H1 (cell line): ENCODE measurements at regions not wholly inside any gene's neighbourhood (a gene's known extent, or its start where the extent isn't known, plus 50 kb on each side); places are given as distances from the start of the nearest gene placed in this dataset.

ENCODE experiments used
- CHD2 ChIP-seq: IDR thresholded peaks from 2 replicates; pipeline ENCODE4 v1.6.1; 2012; ENCODE audit warnings: low read length, improper control_type of control experiment
- EP300 ChIP-seq, 2 experiments: IDR thresholded peaks; 1 replicate in 1 of 2; 2 replicates in 1 of 2; pipeline ENCODE4 v1.6.1; 2011 to 2012; ENCODE audit warnings: low read depth in 2 of 2, low read length in 2 of 2, mild to moderate bottlenecking in 2 of 2, borderline replicate concordance in 1 of 2, inconsistent platforms in 1 of 2, moderate library complexity in 1 of 2
- EZH2 ChIP-seq: fragments of 200-600 bp; sonication (generic); IDR thresholded peaks from 2 replicates; pipeline ENCODE4 v1.7.1; 2012; ENCODE audit warnings: low read depth, mild to moderate bottlenecking, moderate library complexity, low read length, inconsistent platforms; ENCODE audit not compliant: severe bottlenecking
- GTF2F1 ChIP-seq: IDR thresholded peaks from 2 replicates; pipeline ENCODE4 v1.6.1; 2012; ENCODE audit warnings: low read depth, low read length, improper control_type of control experiment, borderline replicate concordance
- HDAC6 ChIP-seq: IDR thresholded peaks from one replicate; pipeline ENCODE4 v1.7.1; 2012; ENCODE audit warnings: low read depth, mild to moderate bottlenecking, inconsistent platforms, low read length, moderate library complexity
- NRF1 ChIP-seq: IDR thresholded peaks from 2 replicates; pipeline ENCODE4 v1.6.1; 2011; ENCODE audit warnings: mild to moderate bottlenecking, low read depth, low read length, improper control_type of control experiment
- POLR2AphosphoS5 ChIP-seq: IDR thresholded peaks from 2 replicates; pipeline ENCODE4 v1.6.1; 2011; ENCODE audit warnings: low read depth, low read length
- TF ChIP-seq, protein P1 (sequence below), 3 experiments: IDR thresholded peaks; 1 replicate in 2 of 3; 2 replicates in 1 of 3; pipeline versions ENCODE4 v1.5.1 to v1.6.1; 2011; ENCODE audit warnings: low read length in 3 of 3, mild to moderate bottlenecking in 3 of 3, inconsistent platforms in 2 of 3, low read depth in 1 of 3, moderate library complexity in 1 of 3; ENCODE audit not compliant: insufficient read depth in 1 of 3; ENCODE audit errors: control extremely low read depth in 1 of 3

DNA sequence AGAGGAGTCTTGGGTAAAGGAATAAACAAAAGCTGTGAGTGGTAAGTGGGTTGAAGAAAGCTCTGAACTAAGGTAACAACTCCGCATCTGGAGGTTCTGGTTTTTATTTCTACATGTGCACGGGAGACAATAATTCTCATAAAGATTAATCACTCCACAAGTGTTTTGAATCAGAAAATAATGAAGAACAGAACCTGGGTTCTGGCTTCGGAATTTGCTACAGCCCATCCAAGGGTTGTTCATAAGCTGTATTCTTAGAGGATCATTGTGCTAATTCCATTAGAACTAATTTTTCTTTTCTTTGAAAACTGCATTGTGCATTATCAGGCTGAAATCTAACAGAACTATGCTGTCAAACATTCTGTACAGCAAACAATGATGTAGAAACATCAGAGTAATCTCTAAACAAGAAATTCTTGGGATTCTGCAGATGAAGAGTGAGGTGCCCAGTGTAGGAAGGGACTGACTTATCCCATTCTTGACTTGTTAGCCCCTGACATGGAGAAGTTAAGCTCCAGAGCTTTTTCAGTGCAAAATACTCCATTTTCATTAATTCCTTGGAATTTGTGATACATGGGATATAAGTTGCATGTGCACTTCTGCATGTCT lies 368.2 kb downstream of the COG6 start:
- no peak for TF ChIP-seq EP300 (IDR thresholded peaks at IDR 0.05; ENCODE audit: borderline replicate concordance in 1 of 2, low read depth in 2 of 2, low read length in 2 of 2)
- no peak for TF ChIP-seq HDAC6
- TF ChIP-seq CHD2 = no peak
- TF ChIP-seq, protein P1, sequence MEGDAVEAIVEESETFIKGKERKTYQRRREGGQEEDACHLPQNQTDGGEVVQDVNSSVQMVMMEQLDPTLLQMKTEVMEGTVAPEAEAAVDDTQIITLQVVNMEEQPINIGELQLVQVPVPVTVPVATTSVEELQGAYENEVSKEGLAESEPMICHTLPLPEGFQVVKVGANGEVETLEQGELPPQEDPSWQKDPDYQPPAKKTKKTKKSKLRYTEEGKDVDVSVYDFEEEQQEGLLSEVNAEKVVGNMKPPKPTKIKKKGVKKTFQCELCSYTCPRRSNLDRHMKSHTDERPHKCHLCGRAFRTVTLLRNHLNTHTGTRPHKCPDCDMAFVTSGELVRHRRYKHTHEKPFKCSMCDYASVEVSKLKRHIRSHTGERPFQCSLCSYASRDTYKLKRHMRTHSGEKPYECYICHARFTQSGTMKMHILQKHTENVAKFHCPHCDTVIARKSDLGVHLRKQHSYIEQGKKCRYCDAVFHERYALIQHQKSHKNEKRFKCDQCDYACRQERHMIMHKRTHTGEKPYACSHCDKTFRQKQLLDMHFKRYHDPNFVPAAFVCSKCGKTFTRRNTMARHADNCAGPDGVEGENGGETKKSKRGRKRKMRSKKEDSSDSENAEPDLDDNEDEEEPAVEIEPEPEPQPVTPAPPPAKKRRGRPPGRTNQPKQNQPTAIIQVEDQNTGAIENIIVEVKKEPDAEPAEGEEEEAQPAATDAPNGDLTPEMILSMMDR (IDR thresholded peaks at IDR 0.05; ENCODE audit: control extremely low read depth in 1 of 3, insufficient read depth in 1 of 3, low read depth in 1 of 3, low read length in 3 of 3) = no peak
- no peak for TF ChIP-seq NRF1
- no peak for TF ChIP-seq EZH2
- TF ChIP-seq POLR2AphosphoS5 = no peak
- TF ChIP-seq GTF2F1 = no peak
